ENCODE measurements at regions not wholly inside any gene's neighbourhood (a gene's known extent, or its start where the extent isn't known, plus 50 kb on each side); places are given as distances from the start of the nearest gene placed in this dataset.

DNA sequence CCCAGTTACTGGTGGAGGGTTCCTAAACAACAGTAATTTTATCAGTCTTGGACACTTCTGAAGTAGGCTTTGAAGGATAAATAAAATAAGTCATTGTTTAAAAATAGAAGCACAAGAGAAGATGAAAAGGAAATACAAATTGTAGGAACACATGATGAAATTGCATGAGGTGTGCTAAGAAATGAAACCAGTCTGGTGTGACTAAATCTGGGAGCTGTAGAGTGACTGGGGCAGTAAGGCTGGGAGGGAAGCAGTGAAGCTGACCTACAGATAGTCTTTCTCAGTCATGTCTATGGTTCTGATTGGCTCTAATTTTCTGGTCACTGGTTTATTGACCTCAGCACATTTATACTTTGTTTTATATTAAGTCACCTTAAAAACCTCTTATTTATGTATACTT is 139.1 kb downstream of the SLC17A6 start:
- intact Hi-C loops (cut with micrococcal nuclease), result no loop called here
- Histone ChIP-seq H3K27ac (ENCODE audit: low read length in 2 of 2) (no peak overlapping the region), H2AFZ (ENCODE audit: insufficient read depth, low read depth, low read length, poor library complexity, severe bottlenecking) (no peak overlapping the region), H3K4me3 (ENCODE audit: control extremely low read depth in 1 of 5, extremely low read depth in 1 of 5, insufficient read depth in 1 of 5, low read depth in 2 of 5, low read length in 4 of 5) (no peak overlapping the region), H3K9ac (ENCODE audit: low read length) (no peak overlapping the region), H3K27me3 (replicated peaks in 1 of 4; ENCODE audit: control extremely low read depth in 1 of 4, control insufficient read depth in 3 of 4, insufficient read depth in 4 of 4, low read length in 3 of 4) (no peaks in the 10 kb centered on the region), H3K4me2 (replicated peaks; ENCODE audit: low read depth, low read length, poor library complexity, severe bottlenecking) (no peak overlapping the region), H4K20me1 (ENCODE audit: control insufficient read depth, insufficient read depth, low read length, poor library complexity, severe bottlenecking) (no peaks in the 10 kb centered on the region), H3K9me3 (ENCODE audit: control extremely low read depth in 1 of 3, control insufficient read depth in 2 of 3, insufficient read depth in 1 of 3, low read length in 2 of 3) (no peaks in the 10 kb centered on the region), H3K79me2 (ENCODE audit: control insufficient read depth, insufficient read depth, low read length) (no peaks in the 10 kb centered on the region), H3K36me3 (replicated peaks in 1 of 2; ENCODE audit: control extremely low read depth in 1 of 2, control insufficient read depth in 1 of 2, extremely low read depth in 1 of 2, insufficient read depth in 2 of 2, low read length in 1 of 2) (no peaks in the 10 kb centered on the region), H3K4me1 (ENCODE audit: control insufficient read depth in 2 of 2, insufficient read depth in 2 of 2, low read length in 2 of 2) (no peaks in the 10 kb centered on the region)
- no peak overlapping the region for H3K27ac Mint-ChIP-seq
- H3K9me3 Mint-ChIP-seq (ENCODE audit: insufficient read depth), result no peaks in the 10 kb centered on the region
- no peak overlapping the region for H3K4me3 Mint-ChIP-seq
- no peaks in the 10 kb centered on the region for H3K27me3 Mint-ChIP-seq
- ATAC-seq (ENCODE audit: low read depth) (no peak), DNase-seq (no peak)
- no peak for TF ChIP-seq EZH2 (IDR thresholded peaks at IDR 0.05; ENCODE audit: borderline replicate concordance, insufficient read depth, low read depth, low read length, poor library complexity, severe bottlenecking)
- TF ChIP-seq, protein P1, sequence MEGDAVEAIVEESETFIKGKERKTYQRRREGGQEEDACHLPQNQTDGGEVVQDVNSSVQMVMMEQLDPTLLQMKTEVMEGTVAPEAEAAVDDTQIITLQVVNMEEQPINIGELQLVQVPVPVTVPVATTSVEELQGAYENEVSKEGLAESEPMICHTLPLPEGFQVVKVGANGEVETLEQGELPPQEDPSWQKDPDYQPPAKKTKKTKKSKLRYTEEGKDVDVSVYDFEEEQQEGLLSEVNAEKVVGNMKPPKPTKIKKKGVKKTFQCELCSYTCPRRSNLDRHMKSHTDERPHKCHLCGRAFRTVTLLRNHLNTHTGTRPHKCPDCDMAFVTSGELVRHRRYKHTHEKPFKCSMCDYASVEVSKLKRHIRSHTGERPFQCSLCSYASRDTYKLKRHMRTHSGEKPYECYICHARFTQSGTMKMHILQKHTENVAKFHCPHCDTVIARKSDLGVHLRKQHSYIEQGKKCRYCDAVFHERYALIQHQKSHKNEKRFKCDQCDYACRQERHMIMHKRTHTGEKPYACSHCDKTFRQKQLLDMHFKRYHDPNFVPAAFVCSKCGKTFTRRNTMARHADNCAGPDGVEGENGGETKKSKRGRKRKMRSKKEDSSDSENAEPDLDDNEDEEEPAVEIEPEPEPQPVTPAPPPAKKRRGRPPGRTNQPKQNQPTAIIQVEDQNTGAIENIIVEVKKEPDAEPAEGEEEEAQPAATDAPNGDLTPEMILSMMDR (IDR thresholded peaks at IDR 0.05), result no peak
- POLR2A ChIA-PET, result no interaction called here
- CTCF ChIA-PET, result no interaction called here
- H3K4me1 Mint-ChIP-seq, result no peaks in the 10 kb centered on the region

DNA sequence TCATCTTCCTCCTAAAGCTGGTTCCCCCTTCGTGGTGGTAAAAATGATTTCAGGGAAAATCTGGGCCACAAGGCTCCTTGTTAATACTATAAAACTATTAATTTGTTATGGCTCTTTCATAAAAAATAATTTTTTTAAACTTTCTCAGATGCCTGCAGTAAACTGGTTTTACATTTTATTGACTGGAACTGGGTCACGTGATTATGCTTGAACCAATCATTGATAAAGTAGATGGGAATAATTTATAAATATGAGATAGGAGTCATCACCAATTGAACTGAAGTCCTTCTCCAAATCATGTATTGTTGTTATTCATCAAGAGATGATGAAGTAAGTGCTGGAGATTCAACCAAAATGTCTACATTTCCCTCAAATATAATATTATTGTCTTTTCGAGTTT is 138.4 kb downstream of the SLC17A6 start:
- ATAC-seq (ENCODE audit: low read depth) (no peak), DNase-seq (no peak)
- Histone ChIP-seq H3K9me3 (ENCODE audit: control extremely low read depth in 1 of 3, control insufficient read depth in 2 of 3, insufficient read depth in 1 of 3, low read length in 2 of 3) (no peaks in the 10 kb centered on the region), H4K20me1 (ENCODE audit: control insufficient read depth, insufficient read depth, low read length, poor library complexity, severe bottlenecking) (no peaks in the 10 kb centered on the region), H3K36me3 (replicated peaks in 1 of 2; ENCODE audit: control extremely low read depth in 1 of 2, control insufficient read depth in 1 of 2, extremely low read depth in 1 of 2, insufficient read depth in 2 of 2, low read length in 1 of 2) (no peaks in the 10 kb centered on the region), H3K4me2 (replicated peaks; ENCODE audit: low read depth, low read length, poor library complexity, severe bottlenecking) (no peak overlapping the region), H3K79me2 (ENCODE audit: control insufficient read depth, insufficient read depth, low read length) (no peaks in the 10 kb centered on the region), H3K4me1 (ENCODE audit: control insufficient read depth in 2 of 2, insufficient read depth in 2 of 2, low read length in 2 of 2) (no peaks in the 10 kb centered on the region), H2AFZ (ENCODE audit: insufficient read depth, low read depth, low read length, poor library complexity, severe bottlenecking) (no peak overlapping the region), H3K27ac (ENCODE audit: low read length in 2 of 2) (no peak overlapping the region), H3K27me3 (replicated peaks in 1 of 4; ENCODE audit: control extremely low read depth in 1 of 4, control insufficient read depth in 3 of 4, insufficient read depth in 4 of 4, low read length in 3 of 4) (no peaks in the 10 kb centered on the region), H3K4me3 (ENCODE audit: control extremely low read depth in 1 of 5, extremely low read depth in 1 of 5, insufficient read depth in 1 of 5, low read depth in 2 of 5, low read length in 4 of 5) (no peak overlapping the region), H3K9ac (ENCODE audit: low read length) (no peak overlapping the region)
- no peaks in the 10 kb centered on the region for H3K27me3 Mint-ChIP-seq
- H3K4me3 Mint-ChIP-seq, result no peak overlapping the region
- no peaks in the 10 kb centered on the region for H3K9me3 Mint-ChIP-seq (ENCODE audit: insufficient read depth)
- WGBS (ENCODE audit: insufficient coverage), result no CpG with 5 or more reads among the region's 3 CpGs
- intact Hi-C loops (cut with micrococcal nuclease), result no loop called here
- no peak for TF ChIP-seq EZH2 (IDR thresholded peaks at IDR 0.05; ENCODE audit: borderline replicate concordance, insufficient read depth, low read depth, low read length, poor library complexity, severe bottlenecking)
- TF ChIP-seq, protein P1 (IDR thresholded peaks at IDR 0.05), result no peak
- no peak overlapping the region for H3K27ac Mint-ChIP-seq
- ChIA-PET CTCF (no interaction called here), POLR2A (no interaction called here)
- no peaks in the 10 kb centered on the region for H3K4me1 Mint-ChIP-seq

All from B cell (primary cell).